ENCODE measurements at regions not wholly inside any gene's neighbourhood (a gene's known extent, or its start where the extent isn't known, plus 50 kb on each side); places are given as distances from the start of the nearest gene placed in this dataset.

DNA sequence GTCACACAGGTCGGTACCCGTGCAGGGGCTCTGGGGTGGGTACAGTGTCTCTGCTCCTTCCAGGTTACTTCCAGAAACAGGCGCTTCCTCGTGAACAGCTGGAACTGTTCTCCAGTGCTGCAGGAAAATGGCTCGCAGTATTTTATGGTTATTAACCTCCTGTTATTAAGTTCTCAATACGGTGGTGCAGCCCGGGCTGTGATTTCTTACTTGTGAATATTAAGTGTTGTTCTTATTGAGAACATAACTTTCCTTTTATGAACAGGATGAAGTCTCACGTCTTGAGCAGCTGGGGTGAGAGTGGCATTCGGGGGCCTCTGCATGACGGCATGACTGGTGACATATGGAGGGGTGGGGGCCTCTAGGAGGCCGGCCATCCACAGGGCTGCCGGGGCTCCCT, 430.8 kb downstream of the GLRX3 start:
- CTCF ChIA-PET: no interaction called here
- H3K36me3 ChIP-seq (ENCODE audit: control insufficient read depth, insufficient read depth, low read length): no peaks in the 10 kb centered on the region
- no peak for TF ChIP-seq CTCF (IDR thresholded peaks at IDR 0.05; ENCODE audit: insufficient read depth, low read depth, low read length)
- no peaks in the 10 kb centered on the region for H3K27me3 ChIP-seq (ENCODE audit: control insufficient read depth, insufficient read depth, low read length)
- POLR2A ChIA-PET: no interaction called here
- H3K4me3 ChIP-seq (ENCODE audit: low read depth, low read length): no peak overlapping the region
- DNase-seq (ENCODE audit: low read depth): no peak

DNA sequence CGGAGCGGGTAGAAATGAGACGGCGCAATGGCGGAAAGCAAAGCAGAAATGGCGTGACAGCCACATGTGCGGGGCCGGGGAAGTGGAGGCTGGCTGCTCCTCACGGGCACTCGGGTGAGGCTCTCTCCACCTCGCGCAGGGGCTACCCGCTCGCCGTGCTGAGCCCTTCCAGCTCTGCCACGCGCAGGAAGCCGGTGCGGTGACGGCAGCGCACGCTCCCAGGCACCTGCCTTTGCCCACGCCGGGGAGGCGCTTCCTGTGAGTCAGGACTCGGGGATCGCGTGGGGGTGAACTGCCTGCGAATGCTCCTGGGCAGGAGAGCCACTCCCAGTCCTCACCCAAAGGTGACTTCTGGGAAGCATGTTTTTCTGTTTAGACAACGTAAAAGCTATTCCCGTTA, 431.2 kb downstream of the GLRX3 start:
- no peak for TF ChIP-seq CTCF (IDR thresholded peaks at IDR 0.05; ENCODE audit: insufficient read depth, low read depth, low read length)
- Histone ChIP-seq H3K27me3 (ENCODE audit: control insufficient read depth, insufficient read depth, low read length) (no peaks in the 10 kb centered on the region), H3K36me3 (ENCODE audit: control insufficient read depth, insufficient read depth, low read length) (no peaks in the 10 kb centered on the region), H3K4me3 (ENCODE audit: low read depth, low read length) (no peak overlapping the region)
- no peak for DNase-seq (ENCODE audit: low read depth)
- ChIA-PET POLR2A (no interaction called here), CTCF (no interaction called here)

DNA sequence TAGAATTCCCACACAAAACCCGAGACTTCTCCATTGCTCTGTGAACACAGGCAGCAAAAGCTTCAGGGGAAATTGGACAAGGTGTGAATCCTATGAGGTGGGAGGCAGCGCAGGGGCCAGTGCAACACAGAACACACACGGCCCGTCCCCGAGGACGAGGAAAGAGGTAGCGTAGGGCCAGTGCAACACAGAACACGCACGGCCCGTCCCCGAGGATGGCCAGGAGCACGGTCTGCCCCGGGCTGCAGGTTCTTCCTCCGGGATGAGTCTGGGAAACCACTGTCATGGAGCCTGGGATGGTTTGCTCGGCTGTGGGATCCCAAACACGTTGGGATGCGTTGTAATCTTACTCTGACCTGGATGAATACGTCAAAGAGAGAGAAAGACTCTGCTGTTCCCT, 432.1 kb downstream of the GLRX3 start:
- TF ChIP-seq CTCF (IDR thresholded peaks at IDR 0.05; ENCODE audit: insufficient read depth, low read depth, low read length): no peak
- POLR2A ChIA-PET: no interaction called here
- Histone ChIP-seq H3K36me3 (ENCODE audit: control insufficient read depth, insufficient read depth, low read length) (no peaks in the 10 kb centered on the region), H3K4me3 (ENCODE audit: low read depth, low read length) (no peak overlapping the region), H3K27me3 (ENCODE audit: control insufficient read depth, insufficient read depth, low read length) (no peaks in the 10 kb centered on the region)
- no peak for DNase-seq (ENCODE audit: low read depth)
- CTCF ChIA-PET: no interaction called here

DNA sequence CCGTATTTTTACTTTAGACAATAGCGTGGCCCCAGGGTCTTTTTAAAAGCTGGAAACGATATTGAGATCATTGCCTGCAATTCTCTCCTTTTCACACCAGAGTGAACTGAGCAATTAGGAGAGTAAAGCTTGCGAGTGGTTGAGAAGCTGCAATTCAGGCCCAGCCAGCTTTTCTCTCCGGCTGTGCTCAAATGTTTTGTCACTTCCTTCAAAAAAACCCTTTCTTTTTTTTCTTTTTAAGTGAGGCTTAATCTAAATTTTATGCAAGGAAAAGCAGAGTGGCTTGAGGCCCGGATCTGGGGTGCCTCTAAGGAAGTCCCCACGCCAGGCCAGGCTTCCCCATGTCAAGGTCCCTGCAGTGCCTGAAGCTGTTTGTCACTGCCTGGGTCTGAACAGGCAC, 433.9 kb downstream of the GLRX3 start:
- CTCF ChIA-PET: no interaction called here
- Histone ChIP-seq H3K4me3 (ENCODE audit: low read depth, low read length) (no peak overlapping the region), H3K27me3 (ENCODE audit: control insufficient read depth, insufficient read depth, low read length) (no peaks in the 10 kb centered on the region), H3K36me3 (ENCODE audit: control insufficient read depth, insufficient read depth, low read length) (no peaks in the 10 kb centered on the region)
- TF ChIP-seq CTCF (IDR thresholded peaks at IDR 0.05; ENCODE audit: insufficient read depth, low read depth, low read length): no peak
- no peak for DNase-seq (ENCODE audit: low read depth)
- POLR2A ChIA-PET: no interaction called here

DNA sequence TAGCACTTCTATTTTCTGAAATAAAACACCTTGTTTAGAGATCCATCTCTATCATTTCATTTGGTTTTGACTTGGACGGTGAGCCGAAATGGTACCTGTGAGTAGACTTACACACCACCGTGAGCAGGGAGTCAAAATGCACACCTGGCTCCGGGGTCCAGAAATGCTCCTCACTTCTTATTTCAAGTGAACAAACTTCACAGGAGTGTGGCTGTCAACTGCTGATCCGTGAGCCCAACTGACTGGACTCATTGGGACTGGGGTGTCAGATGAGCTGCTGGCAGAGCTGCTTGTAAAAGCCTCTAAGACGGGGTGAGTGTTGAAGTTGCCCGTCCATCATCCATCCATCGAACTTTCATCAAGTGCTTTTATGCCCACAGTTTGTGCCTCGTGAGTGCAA, 435.5 kb downstream of the GLRX3 start:
- H3K36me3 ChIP-seq (ENCODE audit: control insufficient read depth, insufficient read depth, low read length): no peaks in the 10 kb centered on the region
- H3K27me3 ChIP-seq (ENCODE audit: control insufficient read depth, insufficient read depth, low read length): no peaks in the 10 kb centered on the region
- ChIA-PET POLR2A (no interaction called here), CTCF (no interaction called here)
- no peak overlapping the region for H3K4me3 ChIP-seq (ENCODE audit: low read depth, low read length)
- TF ChIP-seq CTCF (IDR thresholded peaks at IDR 0.05; ENCODE audit: insufficient read depth, low read depth, low read length): no peak
- no peak for DNase-seq (ENCODE audit: low read depth)

Data from BJ (cell line).